ENCODE measurements at regions not wholly inside any gene's neighbourhood (a gene's known extent, or its start where the extent isn't known, plus 50 kb on each side); places are given as distances from the start of the nearest gene placed in this dataset.
A peak's percentile ranks its signal among the peaks of the same experiment; 100 is the strongest.
"Not testable (repeated sequence)": the region's sequence is repeated elsewhere in the genome, so short reads cannot be mapped to it uniquely, and the experiment has no call there.

DNA sequence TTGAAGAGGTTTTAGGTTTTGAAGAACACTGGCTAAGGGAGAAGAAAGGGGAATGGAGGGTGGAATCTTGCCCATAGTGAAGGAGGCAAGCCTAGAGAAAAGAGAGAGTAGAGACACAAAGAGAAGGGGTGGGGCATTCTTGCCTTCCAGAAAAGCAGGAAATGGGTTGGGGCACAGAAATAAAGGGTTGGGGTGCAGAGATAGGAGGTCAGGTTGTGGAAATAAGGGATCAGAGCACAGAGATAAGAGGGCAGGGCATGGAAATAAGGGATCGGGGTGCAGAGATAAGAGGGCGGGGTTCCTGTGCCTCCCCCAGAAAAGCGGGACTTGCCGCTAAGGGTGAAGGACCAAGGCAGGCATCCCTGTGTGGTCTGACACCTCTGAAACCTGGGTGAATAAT, 69.9 kb downstream of the ALG1L2 start:
- not testable (repeated sequence) for DNase-seq (ENCODE audit: low read depth, low spot score)

DNA sequence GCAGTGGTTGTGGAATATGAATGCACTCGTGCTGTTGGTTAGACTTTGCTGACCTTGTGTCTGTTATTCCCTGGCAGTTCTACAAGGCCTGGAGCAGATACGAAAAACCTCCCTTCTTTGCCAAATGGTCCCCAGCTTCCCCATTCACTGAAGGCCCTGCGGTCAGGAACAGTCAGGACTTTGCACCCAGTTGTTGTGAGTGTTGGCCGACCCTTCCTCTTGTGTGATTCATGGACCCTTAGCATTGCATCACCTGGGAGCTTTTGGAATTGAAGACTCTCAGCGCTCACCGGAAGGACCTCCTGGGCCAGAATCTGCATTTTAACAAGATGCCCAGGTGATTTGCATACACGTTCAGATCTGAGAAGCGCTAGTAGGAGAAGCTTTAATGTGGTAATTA, 71.6 kb downstream of the ALG1L2 start:
- not testable (repeated sequence) for DNase-seq (ENCODE audit: low read depth, low spot score)

GRCh38 chr3:130155464-130155863, 73.8 kb downstream of the ALG1L2 start:
- DNase-seq (ENCODE audit: low read depth, low spot score): not testable (repeated sequence)

DNA sequence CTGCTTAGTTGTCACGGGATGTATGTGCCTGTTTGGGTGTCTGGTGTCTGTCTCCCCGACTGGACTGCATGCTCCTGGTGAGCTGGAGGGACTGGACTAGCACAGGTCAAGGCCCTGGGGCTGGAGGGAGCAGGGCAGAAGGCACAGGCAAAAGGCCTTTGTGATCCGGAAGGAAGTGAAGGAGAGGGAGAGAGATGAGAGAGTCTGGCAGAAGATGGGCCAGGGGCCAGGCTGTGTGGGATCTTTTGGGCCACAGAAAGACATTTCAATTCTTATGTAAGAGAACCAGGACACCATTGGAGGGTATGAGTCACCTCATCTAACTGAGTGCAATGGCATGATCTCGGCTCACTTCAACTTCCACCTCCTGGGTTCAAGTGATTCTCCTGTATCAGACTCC, 85.2 kb downstream of the ALG1L2 start:
- not testable (repeated sequence) for DNase-seq (ENCODE audit: low read depth, low spot score)

- not testable (repeated sequence) for DNase-seq (ENCODE audit: low read depth, low spot score)
These were observed 93.6 kb downstream of the ALG1L2 start for GRCh38 chr3:130175195-130175594.

- DNase-seq (ENCODE audit: low read depth, low spot score): not testable (repeated sequence)
These were observed 95.0 kb downstream of the ALG1L2 start for GRCh38 chr3:130176476-130177256.

DNA sequence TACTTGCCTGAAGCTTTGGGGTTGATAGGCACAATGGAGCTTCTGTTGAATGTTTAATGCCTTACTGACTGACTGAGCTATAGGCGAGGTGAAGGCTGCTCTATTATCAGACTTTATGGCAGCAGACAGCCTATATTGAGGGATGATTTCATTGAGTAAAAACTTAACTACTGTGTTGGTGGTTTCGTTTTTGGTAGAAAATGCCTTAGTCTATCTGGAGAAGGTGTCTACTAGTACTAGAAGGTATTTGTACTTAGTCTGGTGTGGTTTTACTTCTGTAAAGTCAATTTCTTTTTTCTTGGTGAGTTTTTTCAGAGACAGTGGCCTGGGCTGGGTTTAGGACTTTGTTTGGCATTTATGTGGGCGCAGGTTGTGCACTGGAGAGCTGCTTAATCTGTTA, 97.2 kb downstream of the ALG1L2 start:
- not testable (repeated sequence) for DNase-seq (ENCODE audit: low read depth, low spot score)

GRCh38 chr3:130179353-130179970, 97.8 kb downstream of the ALG1L2 start:
- peak; percentile 1 for DNase-seq (ENCODE audit: low read depth, low spot score)

- not testable (repeated sequence) for DNase-seq (ENCODE audit: low read depth, low spot score)
These were observed 100.8 kb downstream of the ALG1L2 start for GRCh38 chr3:130182475-130182874.

DNA sequence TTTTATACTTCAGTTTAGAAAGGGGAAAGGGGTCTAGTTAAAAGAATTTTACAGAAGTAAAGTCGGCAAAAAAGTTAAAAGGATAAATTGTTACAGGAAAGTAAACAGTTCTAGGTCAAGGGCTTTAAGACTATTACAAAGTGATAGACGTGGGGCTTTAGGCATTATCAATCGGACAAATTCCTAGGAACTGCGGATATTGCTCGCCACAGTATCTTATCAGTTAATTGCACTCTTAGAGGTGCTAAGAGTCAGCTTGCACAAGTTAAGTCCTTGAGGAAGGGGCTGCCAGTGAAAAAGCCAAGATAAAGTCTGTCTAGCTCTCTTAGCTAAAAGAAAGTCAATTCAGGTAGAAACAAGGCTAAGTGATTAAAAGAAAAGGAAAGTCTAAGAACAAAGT, 102.1 kb downstream of the ALG1L2 start:
- DNase-seq (ENCODE audit: low read depth, low spot score): not testable (repeated sequence)

DNA sequence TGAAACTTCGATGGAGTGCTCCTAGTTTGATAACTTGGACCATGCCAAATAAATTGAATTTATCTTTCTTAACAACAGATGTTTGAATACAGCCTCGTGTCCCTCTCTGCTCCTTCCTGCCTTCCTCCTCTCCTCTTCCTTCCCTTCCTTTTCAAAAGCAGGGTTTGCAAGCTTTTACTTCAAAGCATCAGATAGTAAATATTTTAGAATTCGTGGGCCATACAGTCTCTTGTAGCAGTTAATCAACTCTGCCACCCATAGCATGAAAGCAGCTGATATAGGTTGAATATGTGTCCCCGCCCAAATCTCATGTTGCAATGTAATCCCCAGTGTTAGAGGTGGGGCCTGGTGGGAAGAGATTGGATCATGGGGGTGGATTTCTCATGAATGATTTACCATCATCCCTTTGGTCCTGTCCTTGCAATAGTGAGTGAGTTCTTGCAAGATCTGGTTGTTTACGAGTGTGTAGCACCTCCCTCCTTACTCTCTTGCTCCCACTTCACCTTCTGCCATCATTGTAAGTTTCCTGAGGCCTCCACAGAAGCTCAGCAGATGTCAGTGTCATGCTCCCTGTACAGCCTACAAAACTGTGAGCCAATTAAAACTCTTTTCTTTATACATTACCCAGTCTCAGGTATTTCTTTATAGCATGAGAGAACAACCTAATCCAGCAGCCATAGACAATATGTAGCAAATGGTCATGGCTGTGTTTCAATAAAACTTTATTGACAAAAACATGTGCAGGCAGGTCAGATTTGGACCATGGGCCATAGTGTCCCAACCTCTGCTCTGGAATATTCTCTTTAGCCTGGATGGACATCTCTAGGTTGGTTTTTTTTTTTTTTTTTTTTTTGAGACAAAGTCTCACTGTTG, 102.8 kb downstream of the ALG1L2 start:
- not testable (repeated sequence) for DNase-seq (ENCODE audit: low read depth, low spot score)

DNA sequence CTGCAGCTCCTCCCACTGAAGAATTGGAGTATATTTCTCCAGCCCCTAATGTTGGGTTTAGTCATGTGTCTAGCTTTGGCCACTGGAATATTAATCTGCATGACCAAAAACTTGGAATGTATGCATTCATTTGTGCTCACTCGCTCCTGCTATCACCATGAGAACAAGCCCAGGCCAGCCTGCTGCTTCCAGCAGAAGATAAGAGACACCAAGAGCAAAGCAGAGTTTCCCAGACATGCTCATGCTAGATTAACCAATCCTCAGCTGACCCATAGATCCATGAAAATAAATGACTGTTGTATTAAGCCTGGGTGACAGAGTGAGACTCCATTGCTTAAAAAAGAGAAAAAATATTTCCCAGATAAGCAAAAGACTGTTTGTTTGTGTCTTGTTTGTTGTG, 119.6 kb downstream of the ALG1L2 start:
- DNase-seq (ENCODE audit: low read depth, low spot score): not testable (repeated sequence)

GRCh38 chr3:130203633-130204032, 122.0 kb downstream of the ALG1L2 start:
- not testable (repeated sequence) for DNase-seq (ENCODE audit: low read depth, low spot score)

DNA sequence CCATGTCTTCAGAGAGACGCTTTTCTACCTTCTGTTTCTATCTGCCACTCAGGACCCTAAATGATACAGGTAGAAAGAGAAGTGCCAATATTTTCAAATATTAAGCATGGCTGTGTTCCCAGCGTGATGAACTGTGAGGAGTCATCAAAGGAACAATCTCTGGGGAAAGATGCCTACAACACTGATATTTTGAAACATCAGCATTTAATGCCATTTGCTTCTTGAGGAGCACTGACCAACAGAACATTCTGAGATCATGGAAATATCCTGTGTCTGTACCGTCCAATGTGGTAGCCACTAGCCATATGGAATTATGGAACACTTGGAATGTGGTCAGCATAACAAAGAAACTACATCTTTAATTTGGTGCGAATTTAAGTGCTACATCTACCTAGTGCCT, 117.9 kb upstream of the COL6A5 start:
- no peak for DNase-seq (ENCODE audit: low read depth, low spot score)

DNA sequence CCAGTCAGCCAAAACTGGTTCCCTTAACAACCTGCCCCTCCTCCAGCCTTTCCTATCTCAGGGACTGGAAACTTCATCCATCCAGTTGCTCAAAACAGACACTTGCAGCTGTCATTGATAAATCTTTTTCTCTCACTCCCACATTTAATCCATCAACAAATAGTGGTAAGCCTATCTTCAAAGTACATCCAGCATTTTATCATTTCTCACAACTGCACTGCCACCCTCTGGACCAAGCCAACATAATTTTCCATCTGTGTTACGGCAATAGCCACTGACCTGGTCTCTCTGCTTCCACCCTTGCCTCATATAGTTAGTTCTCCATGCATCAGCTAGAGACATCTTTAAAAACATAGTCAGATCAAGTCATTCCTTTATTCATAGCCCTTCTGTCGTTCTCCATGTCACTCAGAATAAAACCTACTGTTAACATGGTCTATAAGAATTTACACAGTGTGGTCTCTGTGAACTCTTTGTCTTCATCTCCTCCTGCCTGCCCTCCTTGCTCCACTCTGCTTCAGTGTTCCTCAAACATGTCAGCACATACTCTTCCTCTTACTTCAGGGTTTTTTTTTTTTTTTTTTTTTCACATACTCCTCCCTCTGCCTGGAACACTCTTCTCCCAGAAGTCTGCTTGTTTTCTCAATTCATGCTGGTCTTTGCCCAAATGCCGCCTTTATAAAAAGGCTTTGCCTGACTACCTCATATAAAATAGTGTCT, 102.5 kb upstream of the COL6A5 start:
- DNase-seq (ENCODE audit: low read depth, low spot score): peak; percentile 12

GRCh38 chr3:130243808-130244207, 101.7 kb upstream of the COL6A5 start:
- DNase-seq (ENCODE audit: low read depth, low spot score): no peak

- DNase-seq (ENCODE audit: low read depth, low spot score): no peak
These were observed 94.5 kb upstream of the COL6A5 start for GRCh38 chr3:130250982-130251381.

- DNase-seq (ENCODE audit: low read depth, low spot score): no peak
These were observed 90.0 kb upstream of the COL6A5 start for GRCh38 chr3:130255442-130255841.

DNA sequence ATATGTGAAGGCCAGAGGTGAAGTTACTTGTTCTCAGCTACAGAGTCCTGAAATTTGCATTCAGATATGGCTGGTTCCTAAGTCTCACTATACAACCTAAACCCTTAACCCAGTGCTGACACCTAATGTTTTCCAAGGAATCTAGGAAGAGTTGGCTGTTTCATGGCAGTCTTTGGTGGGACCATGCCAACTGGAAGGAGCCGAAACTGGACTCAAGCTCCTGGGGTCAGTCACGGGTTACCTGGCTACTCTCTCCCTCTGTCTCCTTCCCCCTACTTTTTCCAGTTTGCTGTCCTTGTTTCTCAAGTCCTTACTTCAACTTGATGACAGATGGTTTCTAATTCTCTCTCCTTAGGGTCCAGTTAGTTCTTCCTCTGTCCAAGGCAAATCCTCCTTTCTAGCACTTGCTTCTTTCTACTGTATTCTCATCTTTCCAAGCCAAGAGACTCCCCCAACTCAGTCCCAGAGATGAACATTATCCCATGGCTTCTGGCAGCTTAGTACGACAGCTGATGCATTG, 88.6 kb upstream of the COL6A5 start:
- no peak for DNase-seq (ENCODE audit: low read depth, low spot score)

DNA sequence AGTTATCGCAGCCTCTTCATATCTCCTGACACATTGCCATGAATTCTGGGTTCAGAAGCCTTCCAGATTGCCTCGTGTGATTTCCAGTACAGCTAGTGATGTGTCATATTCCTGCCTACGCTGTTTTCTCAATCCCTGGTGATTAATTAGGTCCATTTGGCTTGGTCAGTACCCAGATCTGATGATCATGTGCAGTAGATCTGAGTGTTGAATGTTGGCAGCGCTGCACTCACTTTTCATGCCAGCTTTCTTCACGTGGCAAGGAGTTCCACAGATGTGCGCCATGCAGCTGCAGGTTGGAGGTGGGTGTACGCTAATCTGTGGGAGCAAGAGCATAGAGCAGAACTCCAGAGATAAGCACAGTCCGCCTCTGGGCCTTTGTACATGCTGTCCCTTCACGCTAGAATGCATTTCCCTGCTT, 86.9 kb upstream of the COL6A5 start:
- DNase-seq (ENCODE audit: low read depth, low spot score): no peak

- DNase-seq (ENCODE audit: low read depth, low spot score): no peak
These were observed 86.2 kb upstream of the COL6A5 start for GRCh38 chr3:130259166-130259874.
